Neuronal stem cell (in vitro differentiated cells): ENCODE measurements at regions not wholly inside any gene's neighbourhood (a gene's known extent, or its start where the extent isn't known, plus 50 kb on each side); places are given as distances from the start of the nearest gene placed in this dataset.
A peak's percentile ranks its signal among the peaks of the same experiment; 100 is the strongest.
"Not testable (repeated sequence)": the region's sequence is repeated elsewhere in the genome, so short reads cannot be mapped to it uniquely, and the experiment has no call there.

ENCODE experiments used
- DNase-seq: peaks from one replicate; pipeline ENCODE4 v3.0.0-alpha.2; 2013; ENCODE audit warnings: low spot score
- H2AFZ ChIP-seq: one replicate; pipeline ENCODE4 v1.6.1; 2013; ENCODE audit warnings: mild to moderate bottlenecking, low read length, inconsistent platforms
- H2AK5ac ChIP-seq: 2 replicates; pipeline ENCODE4 v1.6.1; 2013; ENCODE audit warnings: low read depth, mild to moderate bottlenecking, inconsistent platforms, low read length, moderate library complexity, mixed read lengths
- H2BK120ac ChIP-seq: 2 replicates; pipeline ENCODE4 v1.6.1; 2013; ENCODE audit warnings: low read depth, mild to moderate bottlenecking, inconsistent platforms, low read length, moderate library complexity, mixed read lengths
- H2BK12ac ChIP-seq: one replicate; pipeline ENCODE4 v1.6.1; 2013; ENCODE audit warnings: low read length, inconsistent platforms
- H2BK15ac ChIP-seq: 2 replicates; pipeline ENCODE4 v1.6.1; 2013; ENCODE audit warnings: mild to moderate bottlenecking, low read length, inconsistent platforms, mixed read lengths
- H2BK5ac ChIP-seq: one replicate; pipeline ENCODE4 v1.6.1; 2013; ENCODE audit warnings: inconsistent platforms, mild to moderate bottlenecking, low read length, moderate library complexity
- H3K14ac ChIP-seq: one replicate; pipeline ENCODE4 v1.6.1; 2013; ENCODE audit warnings: low read length, inconsistent platforms
- H3K18ac ChIP-seq: 2 replicates; pipeline ENCODE4 v1.6.1; 2013; ENCODE audit warnings: low read length, inconsistent platforms
- H3K23ac ChIP-seq: 2 replicates; pipeline ENCODE4 v1.6.1; 2013; ENCODE audit warnings: low read depth, mild to moderate bottlenecking, mixed read lengths, low read length, inconsistent platforms; ENCODE audit not compliant: poor library complexity
- H3K27ac ChIP-seq: replicated peaks from 3 replicates; pipeline ENCODE4 v1.5.1; 2013; ENCODE audit warnings: low read length, inconsistent platforms
- H3K27me3 ChIP-seq, 3 experiments: 2 replicates each; pipeline ENCODE4 v1.6.1; 2013; ENCODE audit warnings: low read length in 3 of 3, mild to moderate bottlenecking in 2 of 3, inconsistent platforms in 1 of 3, low read depth in 1 of 3, mixed read lengths in 1 of 3, moderate library complexity in 1 of 3; ENCODE audit not compliant: control insufficient read depth in 3 of 3, insufficient read depth in 3 of 3
- H3K36me3 ChIP-seq, 2 donors: replicated peaks in 1 of 2; 2 replicates each; pipeline ENCODE4 v1.6.1; 2013; ENCODE audit warnings: low read length in 2 of 2; ENCODE audit not compliant: control insufficient read depth in 2 of 2, insufficient read depth in 2 of 2
- H3K4ac ChIP-seq: 2 replicates; pipeline ENCODE4 v1.6.1; 2013; ENCODE audit warnings: inconsistent platforms, mild to moderate bottlenecking, low read length, moderate library complexity
- H3K4me1 ChIP-seq, 2 donors: 1 replicate in 1 of 2; 2 replicates in 1 of 2; pipeline ENCODE4 v1.6.1; 2013; ENCODE audit warnings: low read length in 2 of 2, low read depth in 1 of 2; ENCODE audit not compliant: control insufficient read depth in 2 of 2, insufficient read depth in 1 of 2
- H3K4me2 ChIP-seq: one replicate; pipeline ENCODE4 v1.6.1; 2013; ENCODE audit warnings: mild to moderate bottlenecking, low read length, inconsistent platforms; ENCODE audit not compliant: insufficient read depth, poor library complexity, severe bottlenecking
- H3K4me3 ChIP-seq, 2 donors: 2 replicates each; pipeline ENCODE4 v1.5.1; 2013; ENCODE audit warnings: low read length in 2 of 2, mild to moderate bottlenecking in 2 of 2, inconsistent platforms in 1 of 2, moderate library complexity in 1 of 2
- H3K79me1 ChIP-seq: one replicate; pipeline ENCODE4 v1.6.1; 2013; ENCODE audit warnings: low read depth, mild to moderate bottlenecking, inconsistent platforms, low read length, moderate library complexity
- H3K9ac ChIP-seq: one replicate; pipeline ENCODE4 v1.6.1; 2013; ENCODE audit warnings: mild to moderate bottlenecking, low read depth, low read length, inconsistent platforms; ENCODE audit not compliant: poor library complexity
- H3K9me3 ChIP-seq, 2 donors: replicated peaks in 1 of 2; 2 replicates each; pipeline versions ENCODE3 to v1.6.1; 2013; ENCODE audit warnings: low read length in 2 of 2, mild to moderate bottlenecking in 2 of 2, inconsistent platforms in 1 of 2, low read depth in 1 of 2, mixed read lengths in 1 of 2, moderate library complexity in 1 of 2; ENCODE audit not compliant: control insufficient read depth in 2 of 2, insufficient read depth in 1 of 2
- H4K8ac ChIP-seq: one replicate; pipeline ENCODE4 v1.6.1; 2013; ENCODE audit warnings: low read depth, mild to moderate bottlenecking, inconsistent platforms, low read length, moderate library complexity
- H4K91ac ChIP-seq: one replicate; pipeline ENCODE4 v1.6.1; 2013; ENCODE audit warnings: low read length, low read depth, mild to moderate bottlenecking, inconsistent platforms; ENCODE audit not compliant: poor library complexity
- WGBS, 2 donors: extraction: QIAGEN DNeasy Blood & Tissue Kit; methylation state at CpG; one replicate each; pipeline ENCODE4 v1.1.7; 2013; ENCODE audit warnings: missing lambda C conversion rate in 2 of 2, mixed read lengths in 1 of 2; ENCODE audit not compliant: insufficient read length in 2 of 2, insufficient replicate concordance in 1 of 2; ENCODE audit errors: extremely low coverage in 2 of 2; 5-methylcytosine and 5-hydroxymethylcytosine counted together

GRCh38 chr5:142236673-142237290 is 88.0 kb downstream of the SPRY4 start:
- not testable (repeated sequence) for H3K79me1 ChIP-seq, H3K4ac ChIP-seq, H2BK12ac ChIP-seq, H3K18ac ChIP-seq, H4K91ac ChIP-seq, H4K8ac ChIP-seq, H3K36me3 ChIP-seq, H3K9me3 ChIP-seq, DNase-seq, H2BK15ac ChIP-seq, H2AK5ac ChIP-seq, H3K27me3 ChIP-seq, H3K4me2 ChIP-seq, H2BK120ac ChIP-seq, H3K23ac ChIP-seq, H3K9ac ChIP-seq, H3K14ac ChIP-seq
- Histone ChIP-seq H3K4me3 (peak overlapping the region in 1 of 2 donors; percentile 48), H2BK5ac (peak overlapping the region; percentile 56), H3K4me1 (peaks cover 12 to 19% of the 10 kb centered on the region in 2 donors), H2AFZ (peak overlapping the region; percentile 78), H3K27ac (peak overlapping the region; percentile 92)
- no CpG with 5 or more reads among the region's 10 CpGs for WGBS, 2 donors

- Histone ChIP-seq H2AFZ (peak overlapping the region; percentile 78), H2BK15ac (peak overlapping the region; percentile 6), H3K27me3 (no peaks in the 10 kb centered on the region), H3K14ac (no peak overlapping the region), H3K4me1 (peaks cover 12 to 19% of the 10 kb centered on the region in 2 donors), H3K23ac (no peak overlapping the region), H2BK120ac (peak overlapping the region; percentile 25), H3K4me2 (peak overlapping the region; percentile 35), H3K36me3 (no peaks in the 10 kb centered on the region), H4K8ac (no peak overlapping the region), H3K79me1 (no peaks in the 10 kb centered on the region), H3K27ac (peak overlapping the region; percentile 92), H2BK12ac (no peak overlapping the region), H2AK5ac (no peak overlapping the region), H3K4me3 (peak overlapping the region in 1 of 2 donors; percentile 48), H3K9ac (peak overlapping the region; percentile 24), H3K4ac (no peak overlapping the region), H3K18ac (peak overlapping the region; percentile 94), H3K9me3 (no peaks in the 10 kb centered on the region), H4K91ac (peak overlapping the region; percentile 89), H2BK5ac (peak overlapping the region; percentile 56)
- whole genome bisulfite sequencing, 2 donors: no CpG with 5 or more reads among the region's 24 CpGs
- no peak for DNase-seq
These were observed 88.8 kb downstream of the SPRY4 start for GRCh38 chr5:142235870-142236672.

- Histone ChIP-seq H2AK5ac (no peak overlapping the region), H3K27me3 (no peaks in the 10 kb centered on the region), H4K91ac (peak overlapping the region; percentile 34), H2BK5ac (peak overlapping the region; percentile 84), H3K4me2 (peak overlapping the region; percentile 35), H3K14ac (no peak overlapping the region), H3K9ac (peak overlapping the region; percentile 18), H3K4me1 (peaks cover 12 to 19% of the 10 kb centered on the region in 2 donors), H3K4ac (no peak overlapping the region), H3K79me1 (no peaks in the 10 kb centered on the region), H3K36me3 (no peaks in the 10 kb centered on the region), H3K9me3 (no peaks in the 10 kb centered on the region), H2BK120ac (peak overlapping the region; percentile 14), H2AFZ (peak overlapping the region; percentile 78), H3K4me3 (peak overlapping the region in 1 of 2 donors; percentile 48), H3K18ac (peak overlapping the region; percentile 92), H3K23ac (no peak overlapping the region), H2BK15ac (no peak overlapping the region), H4K8ac (no peak overlapping the region), H2BK12ac (no peak overlapping the region), H3K27ac (peak overlapping the region; percentile 92)
- peak; percentile 74 for DNase-seq
- no CpG with 5 or more reads among the region's 14 CpGs for WGBS, 2 donors
These were observed 89.6 kb downstream of the SPRY4 start for GRCh38 chr5:142235050-142235797.
